ENCODE measurements at regions not wholly inside any gene's neighbourhood (a gene's known extent, or its start where the extent isn't known, plus 50 kb on each side); places are given as distances from the start of the nearest gene placed in this dataset.

DNA sequence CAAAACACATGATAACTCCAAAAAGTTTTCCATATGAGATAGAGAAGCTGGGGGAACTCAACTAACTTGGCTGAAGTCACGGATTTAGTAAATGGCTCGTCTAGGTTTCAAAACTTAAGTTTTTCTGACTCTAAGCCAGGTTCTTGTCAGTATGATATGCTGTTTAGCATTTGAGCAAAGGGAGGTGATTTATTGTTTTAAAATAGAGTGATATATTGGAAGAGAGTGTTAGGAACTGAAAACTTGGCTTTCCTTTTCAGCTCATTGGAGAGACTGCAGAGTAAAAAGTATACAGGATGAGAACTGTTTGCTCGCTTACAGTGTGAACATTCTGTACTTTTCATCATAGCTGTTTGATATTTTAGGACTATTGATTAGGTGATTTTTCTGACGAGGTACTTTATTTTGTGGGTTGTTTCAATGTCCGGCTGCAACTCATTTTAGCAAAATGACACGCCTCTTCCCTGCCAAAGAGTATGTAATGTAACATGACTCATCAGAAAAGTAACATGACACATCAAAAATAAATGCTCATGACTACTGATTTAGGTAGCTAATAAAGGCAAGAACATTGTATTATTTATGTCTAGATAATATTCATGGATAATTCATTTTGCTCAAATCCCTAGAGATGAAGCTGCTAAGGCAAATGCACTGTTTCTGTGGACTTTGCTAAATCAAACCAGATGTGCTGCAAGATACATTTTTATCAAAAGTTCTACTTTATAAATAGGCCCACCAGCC is 355.1 kb downstream of the GPATCH2 start:
- POLR2A ChIA-PET = no interaction called here
- in situ Hi-C loops (cut with MboI) (no loop called here), intact Hi-C loops (cut with micrococcal nuclease) (no loop called here)
- Histone ChIP-seq H3K4me2 (ENCODE audit: insufficient read depth, low read length) (no peak overlapping the region), H3K36me3 (ENCODE audit: control insufficient read depth, insufficient read depth, low read length) (no peaks in the 10 kb centered on the region), H3K27me3 (ENCODE audit: control insufficient read depth in 2 of 2, insufficient read depth in 2 of 2, low read length in 2 of 2) (no peaks in the 10 kb centered on the region), H3K9me1 (ENCODE audit: control insufficient read depth, insufficient read depth, low read length) (no peaks in the 10 kb centered on the region), H2AFZ (ENCODE audit: low read depth, low read length) (no peak overlapping the region), H3K4me3 (no peak overlapping the region), H3K9me3 (replicated peaks; ENCODE audit: control insufficient read depth, insufficient read depth, low read depth, low read length) (no peaks in the 10 kb centered on the region), H3K9ac (ENCODE audit: insufficient read depth in 1 of 2, low read depth in 2 of 2, low read length in 2 of 2) (no peak overlapping the region), H3K79me2 (ENCODE audit: control insufficient read depth, insufficient read depth, low read length) (no peaks in the 10 kb centered on the region), H3K4me1 (replicated peaks in 1 of 2; ENCODE audit: control insufficient read depth in 2 of 2, insufficient read depth in 2 of 2, low read length in 2 of 2) (no peaks in the 10 kb centered on the region), H3K27ac (ENCODE audit: extremely low read depth, low read depth, low read length) (no peak overlapping the region), H4K20me1 (replicated peaks; ENCODE audit: control insufficient read depth, insufficient read depth, low read length) (no peaks in the 10 kb centered on the region)
- BruUV-seq (replicated peaks) = no TSS peak
- under 1% methylated on average over 6 of the region's 6 CpGs for whole genome bisulfite sequencing (ENCODE audit: insufficient coverage, low coverage, missing lambda C conversion rate)
- TF ChIP-seq C11orf30 (IDR thresholded peaks at IDR 0.05; ENCODE audit: low read depth) = peak; percentile 46; the same call in 1 of the 2 replicates
- no peak for TF ChIP-seq PYGO2 (tag; IDR thresholded peaks at IDR 0.05)
- no peak for TF ChIP-seq KAT2B (IDR thresholded peaks at IDR 0.05; ENCODE audit: low read depth, low read length)
- peak; percentile 85 for TF ChIP-seq ZNF316 (IDR thresholded peaks at IDR 0.05)
- peak; percentile 25; the same call in 1 of the 2 replicates for TF ChIP-seq NFE2L1 (tag; IDR thresholded peaks at IDR 0.05; ENCODE audit: borderline replicate concordance, low read depth)
- peak; percentile 74 for TF ChIP-seq MAFG (tag; conservative IDR thresholded peaks at IDR 0.05)
- DNase-seq (ENCODE audit: extremely low read depth in 1 of 4, low spot score in 3 of 4) (no peak), ATAC-seq (no peak), FAIRE-seq (no peak)
- CTCF ChIA-PET (ENCODE audit: low intra/inter-chr PET ratio) = no interaction called here
